Lung (tissue), 11 donors: ENCODE measurements at regions not wholly inside any gene's neighbourhood (a gene's known extent, or its start where the extent isn't known, plus 50 kb on each side); places are given as distances from the start of the nearest gene placed in this dataset.

ENCODE experiments used
- ATAC-seq: fragments of 200-7000 bp; cut with Tn5 transposase; one replicate; pipeline ENCODE4 v1.9.1; 2020; ENCODE audit warnings: moderate number of reproducible peaks; ENCODE audit not compliant: insufficient read depth, low FRiP score
- DNase-seq, 3 donors: peaks; one replicate each; pipeline ENCODE4 v3.0.0-alpha.2; 2013 to 2017
- H3K27ac ChIP-seq, 2 donors: one replicate each; pipeline ENCODE4 v1.5.1; 2013; ENCODE audit warnings: mild to moderate bottlenecking in 2 of 2, moderate library complexity in 2 of 2, control low read depth in 1 of 2, inconsistent platforms in 1 of 2, low read depth in 1 of 2, low read length in 1 of 2
- H3K27me3 ChIP-seq, 3 donors: one replicate each; pipeline ENCODE4 v1.5.1; 2013; ENCODE audit warnings: low read length in 2 of 3; ENCODE audit not compliant: control insufficient read depth in 3 of 3, insufficient read depth in 3 of 3
- H3K36me3 ChIP-seq, 4 donors: one replicate each; pipeline ENCODE4 v1.5.1; 2013; ENCODE audit warnings: low read length in 4 of 4, mild to moderate bottlenecking in 1 of 4, moderate library complexity in 1 of 4; ENCODE audit not compliant: control insufficient read depth in 4 of 4, insufficient read depth in 4 of 4
- H3K4me1 ChIP-seq, 5 donors: one replicate each; pipeline ENCODE4 v1.5.1; 2013; ENCODE audit warnings: low read length in 5 of 5, mild to moderate bottlenecking in 2 of 5, moderate library complexity in 1 of 5; ENCODE audit not compliant: control insufficient read depth in 5 of 5, insufficient read depth in 5 of 5
- H3K4me3 ChIP-seq: one replicate; pipeline ENCODE4 v1.5.1; 2013; ENCODE audit warnings: mild to moderate bottlenecking, control low read depth, moderate library complexity
- H3K9ac ChIP-seq, 2 donors: one replicate each; pipeline ENCODE4 v1.5.1; 2013; ENCODE audit warnings: low read length in 2 of 2, control low read depth in 1 of 2; ENCODE audit not compliant: insufficient read depth in 1 of 2
- H3K9me3 ChIP-seq, 4 donors: one replicate each; pipeline ENCODE4 v1.5.1; 2013; ENCODE audit warnings: low read length in 3 of 4, mild to moderate bottlenecking in 1 of 4, moderate library complexity in 1 of 4; ENCODE audit not compliant: control insufficient read depth in 4 of 4, insufficient read depth in 3 of 4
- WGBS, 2 donors: extraction: QIAGEN DNeasy Blood & Tissue Kit; methylation state at CpG; one replicate each; pipeline ENCODE4 v1.1.7; 2013; 5-methylcytosine and 5-hydroxymethylcytosine counted together
- TF ChIP-seq, protein P1 (sequence below): IDR thresholded peaks from 2 replicates; pipeline ENCODE4 v1.5.1; 2012; ENCODE audit warnings: mild to moderate bottlenecking; ENCODE audit errors: control extremely low read depth, extremely low read depth
- donor health status: control.
- donor health status: control.
- donor health status: Bipolar disorder and iron deficiency.
- donor health status: healthy.
- donor health status: DM: yes; HTN: yes; CAD: no.

DNA sequence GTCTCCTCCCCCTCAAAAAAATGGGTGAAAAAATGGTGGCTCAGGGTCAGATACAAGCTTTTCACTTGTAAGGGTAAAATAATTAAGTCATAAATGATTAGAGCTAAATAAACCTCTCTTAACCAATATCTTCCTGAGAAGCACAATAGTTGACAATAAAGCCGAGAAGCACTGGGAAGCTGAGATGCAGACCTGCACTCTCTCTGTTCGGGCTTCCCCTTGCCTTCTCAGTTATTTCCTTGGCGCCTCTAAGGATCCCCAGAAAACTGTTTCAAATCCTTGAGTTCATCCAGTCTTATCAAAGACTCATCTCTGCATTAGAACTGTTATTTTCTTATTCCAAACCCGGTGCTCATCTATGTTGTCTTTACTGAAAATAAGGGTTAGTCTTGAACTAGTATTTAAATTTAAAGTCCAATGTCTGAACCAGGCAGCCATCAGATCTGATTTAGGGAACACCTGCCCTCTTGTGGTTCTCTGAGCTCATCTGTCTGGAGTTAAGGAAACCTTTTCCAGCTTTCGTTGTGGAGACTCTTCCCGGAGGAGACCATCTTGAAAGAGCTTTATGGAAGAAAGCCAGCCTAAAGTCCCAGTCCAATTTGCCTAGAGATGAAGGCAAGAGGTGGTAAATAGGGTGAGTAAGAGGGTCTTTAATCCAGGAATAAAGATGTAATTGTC is 256.4 kb upstream of the MCTP2 start:
- H3K36me3 ChIP-seq, result no peaks in the 10 kb centered on the region
- TF ChIP-seq, protein P1, sequence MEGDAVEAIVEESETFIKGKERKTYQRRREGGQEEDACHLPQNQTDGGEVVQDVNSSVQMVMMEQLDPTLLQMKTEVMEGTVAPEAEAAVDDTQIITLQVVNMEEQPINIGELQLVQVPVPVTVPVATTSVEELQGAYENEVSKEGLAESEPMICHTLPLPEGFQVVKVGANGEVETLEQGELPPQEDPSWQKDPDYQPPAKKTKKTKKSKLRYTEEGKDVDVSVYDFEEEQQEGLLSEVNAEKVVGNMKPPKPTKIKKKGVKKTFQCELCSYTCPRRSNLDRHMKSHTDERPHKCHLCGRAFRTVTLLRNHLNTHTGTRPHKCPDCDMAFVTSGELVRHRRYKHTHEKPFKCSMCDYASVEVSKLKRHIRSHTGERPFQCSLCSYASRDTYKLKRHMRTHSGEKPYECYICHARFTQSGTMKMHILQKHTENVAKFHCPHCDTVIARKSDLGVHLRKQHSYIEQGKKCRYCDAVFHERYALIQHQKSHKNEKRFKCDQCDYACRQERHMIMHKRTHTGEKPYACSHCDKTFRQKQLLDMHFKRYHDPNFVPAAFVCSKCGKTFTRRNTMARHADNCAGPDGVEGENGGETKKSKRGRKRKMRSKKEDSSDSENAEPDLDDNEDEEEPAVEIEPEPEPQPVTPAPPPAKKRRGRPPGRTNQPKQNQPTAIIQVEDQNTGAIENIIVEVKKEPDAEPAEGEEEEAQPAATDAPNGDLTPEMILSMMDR, result no peak
- no peak for ATAC-seq
- DNase-seq, result peak in 2 of 3 donors; percentile 20 to 43
- H3K4me3 ChIP-seq, result no peak overlapping the region
- no peak overlapping the region for H3K27ac ChIP-seq
- peaks cover 0 to 3% (median 0%) of the 10 kb centered on the region in 5 donors for H3K4me1 ChIP-seq
- H3K27me3 ChIP-seq, result peaks cover 0 to 3% (median 0%) of the 10 kb centered on the region in 3 donors
- H3K9me3 ChIP-seq, result peaks cover 0 to 2% (median 0%) of the 10 kb centered on the region in 4 donors
- H3K9ac ChIP-seq, result no peak overlapping the region
- 62 to 67% methylated on average over 6 of the region's 6 CpGs for WGBS, 2 donors

DNA sequence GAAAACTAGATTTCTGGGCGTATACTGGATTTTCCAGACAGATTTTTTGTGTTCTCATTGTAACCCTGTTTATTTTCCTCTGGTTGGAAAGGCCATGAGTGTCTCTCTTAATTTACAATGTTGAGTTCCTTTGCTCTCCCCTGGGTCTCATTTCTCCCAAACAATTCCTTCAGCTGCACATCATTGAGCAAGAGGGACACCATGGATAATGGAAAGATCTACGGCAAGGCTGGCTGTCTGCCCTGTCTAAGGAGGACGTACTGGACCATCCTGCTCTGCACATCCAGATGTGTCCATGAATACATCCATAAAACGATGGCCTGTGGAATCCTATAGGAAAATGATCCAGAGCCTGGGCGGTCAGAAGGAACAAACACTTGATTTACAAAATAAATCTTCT is 258.1 kb upstream of the MCTP2 start:
- no peaks in the 10 kb centered on the region for H3K4me1 ChIP-seq
- no peaks in the 10 kb centered on the region for H3K36me3 ChIP-seq
- H3K9ac ChIP-seq, result no peak overlapping the region
- TF ChIP-seq, protein P1, result no peak
- no peak overlapping the region for H3K4me3 ChIP-seq
- DNase-seq (peak in 1 of 3 donors; percentile 20), ATAC-seq (no peak)
- peaks cover 0 to 3% (median 0%) of the 10 kb centered on the region in 3 donors for H3K27me3 ChIP-seq
- WGBS, 2 donors, result 68 to 82% methylated on average over 5 of the region's 5 CpGs
- H3K9me3 ChIP-seq, result no peaks in the 10 kb centered on the region
- no peak overlapping the region for H3K27ac ChIP-seq

DNA sequence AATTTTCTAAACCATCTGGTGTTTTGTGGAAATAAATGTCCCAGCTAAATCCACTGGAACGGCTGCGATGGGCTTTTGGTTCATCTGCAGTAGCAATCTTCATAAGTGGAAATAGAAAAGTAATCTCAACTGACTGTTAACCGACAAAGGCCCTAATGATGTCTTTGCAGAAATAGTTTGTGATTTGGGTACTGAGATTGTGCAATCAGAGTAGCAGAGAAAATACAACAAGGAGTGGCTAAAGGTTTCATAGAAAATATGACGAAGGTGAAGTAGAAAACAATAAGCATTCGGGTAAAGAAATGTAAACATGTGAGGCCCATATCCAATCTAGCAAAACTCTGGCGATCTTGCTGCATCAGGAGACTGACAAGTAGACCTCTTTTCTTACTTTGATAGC is 262.6 kb upstream of the MCTP2 start:
- DNase-seq (no peak), ATAC-seq (no peak)
- H3K4me1 ChIP-seq, result no peaks in the 10 kb centered on the region
- no peak overlapping the region for H3K9ac ChIP-seq
- H3K27me3 ChIP-seq, result peaks cover 0 to 3% (median 0%) of the 10 kb centered on the region in 3 donors
- TF ChIP-seq, protein P1, result no peak
- H3K27ac ChIP-seq, result no peak overlapping the region
- H3K4me3 ChIP-seq, result no peak overlapping the region
- 71 to 81% methylated on average over 6 of the region's 6 CpGs for WGBS, 2 donors
- H3K36me3 ChIP-seq, result no peaks in the 10 kb centered on the region
- H3K9me3 ChIP-seq, result no peaks in the 10 kb centered on the region
